ENCODE measurements at regions not wholly inside any gene's neighbourhood (a gene's known extent, or its start where the extent isn't known, plus 50 kb on each side); places are given as distances from the start of the nearest gene placed in this dataset.
A peak's percentile ranks its signal among the peaks of the same experiment; 100 is the strongest.

DNA sequence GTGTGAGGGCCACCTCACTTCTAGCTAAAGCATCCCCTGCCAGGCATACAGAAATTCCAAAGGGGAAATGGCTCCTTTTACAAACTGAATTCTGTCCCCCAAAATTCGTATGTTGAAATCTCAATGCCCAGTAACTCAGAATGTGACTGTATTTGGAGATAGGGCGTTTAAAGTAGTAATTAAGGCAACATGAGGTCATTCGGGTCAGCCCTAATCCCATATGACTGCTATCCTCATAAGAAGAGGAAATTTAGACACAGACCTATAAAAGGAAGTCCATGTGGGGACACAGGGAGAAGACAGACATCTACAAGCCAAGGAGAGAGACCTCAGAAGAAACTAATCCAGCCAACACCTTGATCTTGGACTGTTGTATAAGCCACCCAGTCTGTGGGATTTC, 119.1 kb downstream of the CHST1 start:
- Histone ChIP-seq H3K27me3 (ENCODE audit: control insufficient read depth in 1 of 2, insufficient read depth in 2 of 2, low read length in 1 of 2) (no peaks in the 10 kb centered on the region), H3K36me3 (ENCODE audit: control insufficient read depth in 1 of 2, insufficient read depth in 2 of 2, low read length in 1 of 2) (no peaks in the 10 kb centered on the region), H3K4me3 (ENCODE audit: low read length in 2 of 2) (no peak overlapping the region), H3K4me1 (ENCODE audit: control insufficient read depth in 1 of 2, insufficient read depth in 2 of 2, low read length in 2 of 2) (no peaks in the 10 kb centered on the region), H3K27ac (ENCODE audit: low read depth in 1 of 2, low read length in 2 of 2) (no peak overlapping the region), H3K9me3 (ENCODE audit: control insufficient read depth, low read length) (no peaks in the 10 kb centered on the region)
- no peak for ATAC-seq (ENCODE audit: low FRiP score)
- WGBS, 2 donors, result 74 to 80% methylated on average over 3 of the region's 3 CpGs
- no peak for DNase-seq
- intact Hi-C loops (cut with DNase I), result no loop called here

DNA sequence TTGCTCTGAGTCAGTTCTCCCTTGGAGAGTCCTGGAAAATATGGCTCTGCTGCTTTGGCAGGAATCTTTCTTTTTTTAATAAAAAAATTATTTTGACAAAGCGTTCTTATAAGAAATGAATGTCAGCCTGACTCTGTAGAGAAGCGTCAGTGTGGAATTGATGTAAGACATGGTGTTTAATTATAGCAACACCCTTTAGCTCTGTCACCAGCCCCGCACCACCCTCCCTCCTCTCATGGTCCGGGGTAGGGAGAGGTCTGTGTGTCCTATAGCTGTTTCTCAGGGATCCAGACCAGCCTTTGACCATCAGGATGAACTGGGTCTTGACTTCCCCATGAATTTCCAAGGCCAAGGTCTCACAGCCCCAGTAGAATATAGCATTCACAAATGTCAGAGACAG, 120.6 kb downstream of the CHST1 start:
- H3K4me1 ChIP-seq (ENCODE audit: control insufficient read depth in 1 of 2, insufficient read depth in 2 of 2, low read length in 2 of 2), result no peaks in the 10 kb centered on the region
- H3K36me3 ChIP-seq (ENCODE audit: control insufficient read depth in 1 of 2, insufficient read depth in 2 of 2, low read length in 1 of 2), result no peaks in the 10 kb centered on the region
- intact Hi-C loops (cut with DNase I), result no loop called here
- DNase-seq (no peak), ATAC-seq (ENCODE audit: low FRiP score) (no peak)
- 31% methylated on average over 4 of the region's 4 CpGs for WGBS, 2 donors
- H3K4me3 ChIP-seq (ENCODE audit: low read length in 2 of 2), result no peak overlapping the region
- no peaks in the 10 kb centered on the region for H3K27me3 ChIP-seq (ENCODE audit: control insufficient read depth in 1 of 2, insufficient read depth in 2 of 2, low read length in 1 of 2)
- H3K9me3 ChIP-seq (ENCODE audit: control insufficient read depth, low read length), result no peaks in the 10 kb centered on the region
- H3K27ac ChIP-seq (ENCODE audit: low read depth in 1 of 2, low read length in 2 of 2), result no peak overlapping the region

DNA sequence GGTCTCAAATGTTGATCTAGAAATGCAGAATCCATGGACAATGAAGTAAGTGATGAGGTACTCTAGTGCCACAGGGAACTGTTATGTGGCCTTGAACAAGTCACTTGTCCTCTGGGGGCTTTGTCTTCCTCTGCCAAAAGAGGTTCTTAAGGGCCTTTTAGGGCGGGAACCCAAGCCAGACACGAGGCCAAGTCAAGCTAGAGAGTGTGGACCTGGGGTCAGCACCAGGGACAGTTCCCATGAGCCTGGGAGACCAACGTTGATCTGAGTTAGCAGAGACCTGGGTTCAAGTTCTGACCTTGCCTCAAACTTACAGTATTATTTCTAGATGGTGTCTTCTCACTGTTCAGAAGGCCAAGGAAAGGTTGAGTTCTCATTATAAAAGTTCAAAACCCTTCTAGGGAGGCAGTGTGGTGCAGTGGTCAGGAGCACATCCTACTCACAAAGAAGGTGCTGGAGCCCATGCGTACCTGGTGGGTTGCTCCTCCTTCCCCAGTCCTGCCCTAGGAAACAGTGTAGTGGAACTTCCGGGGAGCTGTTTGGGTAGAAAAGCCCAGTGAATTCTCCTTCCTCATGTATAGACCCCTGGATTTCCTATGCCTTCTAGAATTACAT, 121.5 kb downstream of the CHST1 start:
- WGBS, 2 donors, result 25 to 32% methylated on average over 5 of the region's 5 CpGs
- no peaks in the 10 kb centered on the region for H3K4me1 ChIP-seq (ENCODE audit: control insufficient read depth in 1 of 2, insufficient read depth in 2 of 2, low read length in 2 of 2)
- H3K36me3 ChIP-seq (ENCODE audit: control insufficient read depth in 1 of 2, insufficient read depth in 2 of 2, low read length in 1 of 2), result no peaks in the 10 kb centered on the region
- ATAC-seq (ENCODE audit: low FRiP score) (no peak), DNase-seq (no peak)
- H3K4me3 ChIP-seq (ENCODE audit: low read length in 2 of 2), result no peak overlapping the region
- no peaks in the 10 kb centered on the region for H3K27me3 ChIP-seq (ENCODE audit: control insufficient read depth in 1 of 2, insufficient read depth in 2 of 2, low read length in 1 of 2)
- intact Hi-C loops (cut with DNase I), result no loop called here
- H3K9me3 ChIP-seq (ENCODE audit: control insufficient read depth, low read length), result no peaks in the 10 kb centered on the region
- no peak overlapping the region for H3K27ac ChIP-seq (ENCODE audit: low read depth in 1 of 2, low read length in 2 of 2)

- 92% methylated on average over 2 of the region's 2 CpGs for WGBS, 2 donors
- intact Hi-C loops (cut with DNase I), result no loop called here
- no peak overlapping the region for H3K27ac ChIP-seq (ENCODE audit: low read depth in 1 of 2, low read length in 2 of 2)
- H3K4me3 ChIP-seq (ENCODE audit: low read length in 2 of 2), result no peak overlapping the region
- H3K4me1 ChIP-seq (ENCODE audit: control insufficient read depth in 1 of 2, insufficient read depth in 2 of 2, low read length in 2 of 2), result no peaks in the 10 kb centered on the region
- ATAC-seq (ENCODE audit: low FRiP score) (no peak), DNase-seq (no peak)
- no peaks in the 10 kb centered on the region for H3K36me3 ChIP-seq (ENCODE audit: control insufficient read depth in 1 of 2, insufficient read depth in 2 of 2, low read length in 1 of 2)
- H3K27me3 ChIP-seq (ENCODE audit: control insufficient read depth in 1 of 2, insufficient read depth in 2 of 2, low read length in 1 of 2), result no peaks in the 10 kb centered on the region
- no peaks in the 10 kb centered on the region for H3K9me3 ChIP-seq (ENCODE audit: control insufficient read depth, low read length)
These were observed 122.3 kb downstream of the CHST1 start for GRCh38 chr11:45543081-45543480.

GRCh38 chr11:45541693-45542434, 123.6 kb downstream of the CHST1 start:
- Histone ChIP-seq H3K4me1 (ENCODE audit: control insufficient read depth in 1 of 2, insufficient read depth in 2 of 2, low read length in 2 of 2) (no peaks in the 10 kb centered on the region), H3K4me3 (ENCODE audit: low read length in 2 of 2) (no peak overlapping the region), H3K9me3 (ENCODE audit: control insufficient read depth, low read length) (no peaks in the 10 kb centered on the region), H3K36me3 (ENCODE audit: control insufficient read depth in 1 of 2, insufficient read depth in 2 of 2, low read length in 1 of 2) (no peaks in the 10 kb centered on the region), H3K27me3 (ENCODE audit: control insufficient read depth in 1 of 2, insufficient read depth in 2 of 2, low read length in 1 of 2) (no peaks in the 10 kb centered on the region), H3K27ac (ENCODE audit: low read depth in 1 of 2, low read length in 2 of 2) (no peak overlapping the region)
- intact Hi-C loops (cut with DNase I), result no loop called here
- DNase-seq (no peak), ATAC-seq (ENCODE audit: low FRiP score) (no peak)
- 60 to 61% methylated on average over 10 of the region's 10 CpGs for WGBS, 2 donors

GRCh38 chr11:45538939-45539338, 126.5 kb downstream of the CHST1 start:
- intact Hi-C loops (cut with DNase I), result loop anchor here in 1 of 2 donors (10.0 kb wide), 1 partner anchor 64 kb away; no protein-coding TSS in a partner anchor
- Histone ChIP-seq H3K27me3 (ENCODE audit: control insufficient read depth in 1 of 2, insufficient read depth in 2 of 2, low read length in 1 of 2) (no peaks in the 10 kb centered on the region), H3K27ac (ENCODE audit: low read depth in 1 of 2, low read length in 2 of 2) (no peak overlapping the region), H3K4me3 (ENCODE audit: low read length in 2 of 2) (no peak overlapping the region), H3K36me3 (ENCODE audit: control insufficient read depth in 1 of 2, insufficient read depth in 2 of 2, low read length in 1 of 2) (no peaks in the 10 kb centered on the region), H3K4me1 (ENCODE audit: control insufficient read depth in 1 of 2, insufficient read depth in 2 of 2, low read length in 2 of 2) (no peaks in the 10 kb centered on the region), H3K9me3 (ENCODE audit: control insufficient read depth, low read length) (no peaks in the 10 kb centered on the region)
- DNase-seq (no peak), ATAC-seq (ENCODE audit: low FRiP score) (no peak)
- 51 to 64% methylated on average over 2 of the region's 2 CpGs for WGBS, 2 donors

DNA sequence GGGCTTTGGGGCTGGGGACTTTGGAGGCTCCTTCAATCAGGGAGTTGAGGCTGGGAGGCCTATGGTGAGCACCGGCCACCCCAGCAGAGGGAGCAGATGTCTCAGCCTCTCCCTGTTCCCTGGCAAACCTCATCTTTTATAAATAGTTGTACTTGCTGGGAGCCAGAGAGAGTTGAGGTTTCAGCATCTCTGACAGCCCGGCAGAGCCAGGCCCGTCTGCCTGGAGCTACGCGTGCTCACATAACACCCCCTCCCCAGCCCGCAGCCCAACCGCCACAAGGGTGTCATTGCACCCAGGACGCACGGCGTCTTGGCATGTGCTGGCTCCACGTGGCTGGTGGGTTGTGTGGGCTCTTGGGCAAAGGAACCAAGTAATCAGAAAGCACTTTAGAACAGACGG, 127.1 kb downstream of the CHST1 start:
- intact Hi-C loops (cut with DNase I), result loop anchor here in 1 of 2 donors (10.0 kb wide), 1 partner anchor 64 kb away; no protein-coding TSS in a partner anchor

GRCh38 chr11:45537614-45538013, 127.8 kb downstream of the CHST1 start:
- DNase-seq (no peak), ATAC-seq (ENCODE audit: low FRiP score) (no peak)
- Histone ChIP-seq H3K4me1 (ENCODE audit: control insufficient read depth in 1 of 2, insufficient read depth in 2 of 2, low read length in 2 of 2) (no peaks in the 10 kb centered on the region), H3K4me3 (ENCODE audit: low read length in 2 of 2) (no peak overlapping the region), H3K27ac (ENCODE audit: low read depth in 1 of 2, low read length in 2 of 2) (no peak overlapping the region), H3K27me3 (ENCODE audit: control insufficient read depth in 1 of 2, insufficient read depth in 2 of 2, low read length in 1 of 2) (no peaks in the 10 kb centered on the region), H3K36me3 (ENCODE audit: control insufficient read depth in 1 of 2, insufficient read depth in 2 of 2, low read length in 1 of 2) (no peaks in the 10 kb centered on the region), H3K9me3 (ENCODE audit: control insufficient read depth, low read length) (no peaks in the 10 kb centered on the region)
- 73 to 75% methylated on average over 3 of the region's 3 CpGs for WGBS, 2 donors
- intact Hi-C loops (cut with DNase I), result loop anchor here in 1 of 2 donors (10.0 kb wide), 1 partner anchor 63 kb away; no protein-coding TSS in a partner anchor

More for the DNA sequence above, 127.1 kb downstream of the CHST1 start:
- WGBS, 2 donors, result 25 to 29% methylated on average over 12 of the region's 12 CpGs
- DNase-seq (no peak), ATAC-seq (ENCODE audit: low FRiP score) (peak; percentile 17)
- Histone ChIP-seq H3K36me3 (ENCODE audit: control insufficient read depth in 1 of 2, insufficient read depth in 2 of 2, low read length in 1 of 2) (no peaks in the 10 kb centered on the region), H3K9me3 (ENCODE audit: control insufficient read depth, low read length) (no peaks in the 10 kb centered on the region), H3K27me3 (ENCODE audit: control insufficient read depth in 1 of 2, insufficient read depth in 2 of 2, low read length in 1 of 2) (no peaks in the 10 kb centered on the region), H3K27ac (ENCODE audit: low read depth in 1 of 2, low read length in 2 of 2) (no peak overlapping the region), H3K4me1 (ENCODE audit: control insufficient read depth in 1 of 2, insufficient read depth in 2 of 2, low read length in 2 of 2) (no peaks in the 10 kb centered on the region), H3K4me3 (ENCODE audit: low read length in 2 of 2) (no peak overlapping the region)

DNA sequence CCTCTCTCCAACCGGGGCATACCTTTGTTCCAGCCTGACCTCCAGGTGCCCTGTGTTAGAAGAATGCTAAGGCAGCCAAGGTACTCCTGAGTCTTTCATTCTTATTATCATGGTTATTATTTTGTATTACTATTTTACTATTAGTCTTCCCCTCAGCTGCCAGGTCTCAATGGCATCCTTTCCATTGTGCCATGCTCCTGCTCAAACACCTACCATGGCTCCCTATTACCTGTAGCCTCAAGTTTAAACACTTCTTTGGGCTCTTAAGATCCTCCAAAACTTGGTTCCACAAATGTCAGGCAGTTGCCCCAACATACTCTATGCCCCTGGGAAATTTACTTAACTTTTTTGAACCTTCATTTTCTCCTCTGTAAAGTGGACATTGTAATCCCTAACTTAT, 130.4 kb downstream of the CHST1 start:
- ATAC-seq (ENCODE audit: low FRiP score), result no peak
- WGBS, 2 donors, result 71 to 85% methylated on average over 1 of the region's 1 CpG
- intact Hi-C loops (cut with DNase I), result loop anchor here in 1 of 2 donors (10.0 kb wide), 1 partner anchor 60 kb away; no protein-coding TSS in a partner anchor

More for the DNA sequence above, 130.4 kb downstream of the CHST1 start:
- no peak overlapping the region for H3K4me3 ChIP-seq (ENCODE audit: low read length in 2 of 2)
- H3K4me1 ChIP-seq (ENCODE audit: control insufficient read depth in 1 of 2, insufficient read depth in 2 of 2, low read length in 2 of 2), result no peaks in the 10 kb centered on the region
- DNase-seq, result no peak
- H3K27ac ChIP-seq (ENCODE audit: low read depth in 1 of 2, low read length in 2 of 2), result no peak overlapping the region
- no peaks in the 10 kb centered on the region for H3K9me3 ChIP-seq (ENCODE audit: control insufficient read depth, low read length)
- H3K36me3 ChIP-seq (ENCODE audit: control insufficient read depth in 1 of 2, insufficient read depth in 2 of 2, low read length in 1 of 2), result no peaks in the 10 kb centered on the region
- H3K27me3 ChIP-seq (ENCODE audit: control insufficient read depth in 1 of 2, insufficient read depth in 2 of 2, low read length in 1 of 2), result no peaks in the 10 kb centered on the region

Data from aorta (tissue), 5 donors.